ENCODE measurements at regions not wholly inside any gene's neighbourhood (a gene's known extent, or its start where the extent isn't known, plus 50 kb on each side); places are given as distances from the start of the nearest gene placed in this dataset.
"Not testable (repeated sequence)": the region's sequence is repeated elsewhere in the genome, so short reads cannot be mapped to it uniquely, and the experiment has no call there.

DNA sequence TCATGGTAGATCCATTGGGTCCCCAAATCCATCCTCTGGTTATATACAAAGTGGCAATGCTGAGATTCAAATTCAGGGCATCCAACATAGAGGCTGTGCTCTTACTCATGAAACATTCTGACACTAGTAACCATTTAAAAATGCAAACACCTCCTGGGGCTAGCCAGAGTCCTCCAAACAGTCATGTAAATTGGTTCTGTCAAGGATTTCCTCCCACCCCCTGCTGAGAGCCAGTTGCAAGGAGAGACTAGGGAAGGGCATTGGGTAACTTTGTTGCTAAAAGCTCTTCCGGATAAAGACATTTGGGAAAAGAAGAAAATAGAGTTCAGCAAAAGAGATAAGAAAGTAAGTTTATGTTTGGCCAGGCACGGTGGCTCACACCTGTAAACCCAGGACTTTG is 58.3 kb downstream of the ART5 start:
- not testable (repeated sequence) for DNase-seq

DNA sequence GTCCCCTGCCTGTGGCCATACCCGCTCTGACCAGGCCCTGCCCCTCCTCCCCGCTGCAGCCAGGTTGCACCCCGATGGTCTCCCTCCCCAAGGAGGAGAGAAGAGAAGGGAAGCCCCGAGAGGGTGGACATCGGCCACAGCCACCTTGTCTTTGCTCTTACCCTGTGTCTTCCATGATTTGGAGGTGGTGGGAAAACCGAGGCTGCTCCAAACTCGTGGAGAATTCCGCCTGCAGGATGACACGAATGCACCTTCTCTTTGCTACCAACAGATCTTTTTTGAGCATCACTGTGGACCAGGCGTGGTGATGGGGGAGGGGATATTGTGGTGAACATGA is 60.4 kb downstream of the ART5 start:
- DNase-seq = not testable (repeated sequence)

DNA sequence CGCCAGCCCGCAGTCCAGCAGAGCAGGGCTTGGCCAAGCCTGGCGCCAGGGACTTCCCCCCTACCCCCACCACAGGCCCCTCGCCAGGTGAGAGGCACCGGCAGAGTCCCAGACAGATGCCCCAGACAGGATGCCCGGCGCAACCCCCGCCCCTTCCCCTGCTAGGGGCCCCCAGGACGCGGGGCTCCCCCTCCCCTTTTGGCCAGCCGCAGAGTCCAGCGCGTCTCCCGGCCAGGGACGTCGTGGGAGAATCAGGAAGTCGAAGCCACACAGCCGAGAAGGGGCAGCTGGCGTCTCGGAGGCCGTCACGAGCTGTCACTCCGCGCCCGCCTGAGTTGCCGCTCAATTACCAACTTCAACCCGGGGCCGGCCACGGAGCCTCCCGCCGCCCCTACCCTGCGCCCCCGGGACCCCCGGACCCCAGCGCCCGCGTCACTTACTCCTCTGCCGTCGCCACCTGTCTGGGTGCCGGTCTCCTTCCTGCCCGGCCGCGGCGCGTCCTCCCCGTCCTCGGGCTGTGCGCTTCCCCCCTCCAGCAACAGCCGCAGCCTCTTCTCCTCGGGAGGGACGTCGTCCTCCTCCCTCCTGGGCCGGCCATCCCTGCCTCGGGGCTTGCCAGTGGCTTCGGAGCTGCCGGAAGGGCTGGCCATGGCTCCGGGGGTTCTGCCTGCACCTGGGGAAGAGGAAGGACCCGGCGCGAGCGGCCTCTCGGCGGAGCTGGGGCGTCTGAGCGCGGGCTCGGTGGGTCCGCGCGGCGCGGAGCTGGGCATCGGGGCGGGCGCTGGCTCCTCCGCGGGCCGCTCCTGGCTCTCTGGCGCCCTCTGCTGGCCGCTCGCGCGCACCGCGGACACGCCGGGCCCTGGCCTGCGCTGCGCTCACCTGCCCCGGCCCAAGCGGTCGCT is 61.1 kb downstream of the ART5 start:
- DNase-seq = peak; percentile 7

DNA sequence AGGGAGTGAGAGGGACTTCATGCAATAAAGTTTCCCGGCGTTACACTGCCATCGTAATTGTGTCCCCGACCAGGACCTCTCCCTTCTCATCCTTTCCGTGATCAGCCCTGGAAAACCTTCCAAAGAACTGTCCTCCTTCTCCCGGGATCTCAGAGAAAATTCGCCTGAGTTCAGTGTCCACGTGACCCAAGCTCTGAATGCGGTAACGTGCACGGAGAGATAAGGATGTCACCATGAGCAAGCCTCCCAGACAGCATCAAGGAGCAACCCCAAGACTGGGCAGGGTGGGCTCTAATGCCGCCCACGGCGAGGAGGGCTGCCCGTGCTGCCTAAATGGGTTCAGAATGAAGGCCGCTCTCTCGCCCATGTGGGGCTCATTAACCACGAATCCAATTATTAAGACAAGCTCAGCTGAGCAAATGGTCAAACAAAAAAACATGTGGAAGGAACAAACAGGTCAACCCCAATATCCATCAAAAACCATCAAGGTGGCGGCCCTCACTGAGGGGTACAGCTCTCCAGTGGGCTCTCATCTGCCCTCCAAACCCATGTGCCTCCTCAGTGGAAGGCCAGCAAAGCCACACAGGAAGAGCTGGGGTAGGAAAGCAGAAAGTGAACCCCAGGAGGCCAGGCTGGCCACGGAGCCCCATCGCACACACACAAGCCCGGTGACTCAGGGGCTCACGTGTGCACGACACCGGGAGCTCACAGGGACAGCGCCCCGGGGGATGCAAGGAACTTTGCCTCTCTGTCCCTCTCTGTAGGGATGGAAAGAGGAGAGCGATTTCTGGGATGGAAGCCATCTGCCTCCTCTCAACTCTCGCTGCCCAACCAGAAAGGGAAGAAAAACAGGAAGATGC is 62.0 kb downstream of the ART5 start:
- not testable (repeated sequence) for DNase-seq

DNA sequence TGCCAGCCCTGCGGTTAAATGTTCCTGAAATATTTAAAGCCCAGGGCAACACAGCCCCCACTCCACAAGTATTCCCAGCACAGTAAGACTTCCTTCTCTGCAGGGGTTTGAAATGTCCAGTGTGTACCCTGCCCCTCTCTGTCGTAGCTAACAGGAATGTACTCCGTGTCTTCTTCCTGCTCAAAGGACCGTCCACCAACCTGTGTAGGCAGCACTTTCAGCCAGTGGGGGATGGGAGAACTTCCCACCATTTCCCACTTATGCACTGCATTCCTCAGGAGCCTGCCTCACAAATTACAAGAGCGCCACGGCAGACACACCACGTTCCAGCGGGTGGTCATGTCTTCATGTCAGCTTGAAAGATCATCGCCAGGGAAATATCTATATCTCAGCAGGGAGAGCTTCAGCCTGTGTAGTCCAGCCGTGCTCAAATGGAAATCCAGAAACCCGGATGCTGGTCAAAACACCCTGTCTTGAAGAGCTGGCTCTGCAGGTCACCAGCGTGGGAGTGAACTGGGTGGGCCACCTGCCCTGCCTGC is 65.7 kb downstream of the ART5 start:
- DNase-seq = not testable (repeated sequence)

DNA sequence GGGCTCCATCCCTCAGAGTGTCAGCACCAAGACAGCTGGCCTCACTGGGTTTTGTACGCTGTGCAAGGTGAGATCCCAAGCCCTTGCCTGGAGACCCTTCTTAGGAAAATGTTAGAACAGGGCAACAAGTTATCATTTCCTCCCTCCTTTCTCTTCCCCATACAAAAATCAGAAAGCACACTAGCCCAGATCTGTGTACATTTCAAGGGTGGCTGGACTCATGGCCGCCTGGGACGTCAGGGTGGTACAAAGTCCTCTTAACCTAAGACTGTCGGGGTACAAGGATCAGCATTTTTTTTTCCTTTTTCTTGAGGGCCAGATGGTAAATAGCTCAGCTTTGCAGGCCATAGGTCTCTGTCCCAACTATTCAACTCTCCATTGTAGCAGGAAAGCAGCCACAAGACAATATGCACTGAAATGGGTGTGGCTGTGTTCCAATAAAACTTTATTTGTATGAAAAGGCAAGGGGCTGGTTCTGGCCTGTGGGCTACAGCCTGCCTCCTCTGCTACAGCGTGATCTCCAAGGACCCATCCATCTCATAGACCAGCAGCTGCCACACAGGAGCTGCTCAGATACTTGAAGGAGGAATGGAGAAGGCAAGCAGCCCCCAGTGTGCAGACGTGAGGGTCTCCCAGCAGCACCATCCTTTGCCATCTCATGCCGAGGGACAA is 68.7 kb downstream of the ART5 start:
- not testable (repeated sequence) for DNase-seq

DNA sequence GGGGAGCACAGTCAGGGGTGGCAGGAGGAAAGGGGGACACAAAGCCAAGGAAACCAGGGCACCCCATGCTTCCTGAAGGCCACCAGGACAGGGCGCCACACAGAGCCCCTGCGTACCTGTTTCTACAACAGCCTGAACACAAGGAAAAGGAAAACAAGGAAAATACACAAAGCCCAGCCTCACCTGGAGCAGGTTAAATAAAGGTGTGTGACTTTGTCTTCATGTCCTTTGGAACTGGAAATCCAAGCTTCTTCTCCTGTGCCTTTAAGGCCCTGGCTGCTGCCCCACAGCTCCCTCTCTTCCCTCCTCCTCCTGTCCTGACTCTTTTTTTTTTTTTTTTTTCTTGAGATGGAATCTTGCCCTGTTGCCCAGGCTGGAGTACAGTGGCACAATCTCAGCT is 70.0 kb downstream of the ART5 start:
- DNase-seq = not testable (repeated sequence)

DNA sequence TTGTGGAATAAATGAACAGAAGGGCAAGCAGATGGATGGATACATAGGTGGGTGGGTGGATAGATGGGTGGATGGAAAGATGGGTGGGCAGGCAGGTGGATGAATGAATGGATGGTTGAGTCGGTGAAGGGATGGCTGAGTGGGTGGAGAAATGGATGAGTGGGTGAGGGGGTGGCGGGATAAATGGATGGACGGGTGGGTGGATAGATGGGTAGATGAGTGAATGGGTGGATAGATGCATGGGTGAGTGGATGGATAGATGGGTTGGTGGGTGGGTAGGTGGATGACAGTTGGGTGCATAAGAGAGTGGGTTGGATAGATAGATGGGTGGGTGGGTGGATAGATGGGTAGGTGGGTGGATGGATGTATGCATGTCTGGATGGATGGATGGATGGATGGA is 76.0 kb downstream of the ART5 start:
- DNase-seq = not testable (repeated sequence)

DNA sequence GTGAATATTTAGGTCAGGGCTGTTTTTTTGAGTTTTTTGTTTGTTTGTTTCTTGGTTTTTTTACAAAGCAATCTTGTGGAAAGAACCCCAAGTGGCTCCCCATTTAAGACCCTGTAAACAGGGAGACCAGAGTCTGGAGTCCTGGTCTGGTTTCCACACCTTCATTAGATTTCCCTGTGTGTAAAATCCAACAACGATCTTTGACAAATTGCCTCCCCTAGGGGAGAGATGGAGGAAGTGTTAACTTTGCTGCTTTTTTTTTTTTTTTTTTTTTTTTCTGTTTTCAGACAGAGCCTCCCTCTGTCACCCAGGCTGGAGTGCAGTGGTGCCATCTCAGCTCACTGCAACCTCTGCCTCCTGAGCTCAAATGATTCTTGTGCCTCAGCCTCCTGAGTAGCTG is 77.4 kb downstream of the ART5 start:
- DNase-seq = not testable (repeated sequence)

DNA sequence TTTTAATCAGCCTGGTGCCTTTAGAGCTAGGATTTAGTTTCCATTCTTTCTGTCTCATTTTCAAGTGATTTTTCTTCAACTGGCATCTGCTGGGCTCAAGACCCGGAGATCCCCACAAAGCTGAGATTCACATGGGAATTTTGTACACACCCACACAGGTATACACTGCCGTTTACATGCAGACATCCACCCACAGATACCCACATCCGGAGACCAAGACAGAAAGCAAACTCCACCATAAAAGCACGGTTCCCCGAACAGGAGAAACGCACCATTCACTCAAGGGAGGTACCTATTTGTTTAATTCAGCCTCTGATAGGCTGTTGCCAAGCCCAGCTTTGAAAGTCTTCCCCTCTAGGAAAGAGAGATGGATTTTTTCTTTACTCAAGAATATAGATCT is 87.2 kb downstream of the ART5 start:
- not testable (repeated sequence) for DNase-seq

DNA sequence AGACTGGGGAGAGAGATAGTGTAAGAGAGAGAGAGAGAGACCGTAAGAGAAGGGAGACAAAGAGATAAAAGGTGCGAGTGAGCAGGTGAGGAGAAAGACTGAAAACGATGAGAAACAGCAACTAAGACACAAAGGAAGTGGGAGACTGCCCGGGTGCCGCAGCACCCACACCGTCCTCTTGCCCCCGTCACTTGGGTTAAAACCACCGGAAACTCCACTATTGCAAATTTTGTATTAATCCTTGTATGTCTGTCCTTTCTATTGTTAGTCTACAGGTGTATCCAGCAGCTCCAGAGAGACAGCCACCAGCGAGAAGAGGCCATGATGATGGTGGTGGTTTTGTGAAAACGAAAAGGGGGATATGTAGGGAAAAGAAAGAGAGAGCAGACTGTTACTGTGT is 96.8 kb downstream of the ART5 start:
- DNase-seq = not testable (repeated sequence)

DNA sequence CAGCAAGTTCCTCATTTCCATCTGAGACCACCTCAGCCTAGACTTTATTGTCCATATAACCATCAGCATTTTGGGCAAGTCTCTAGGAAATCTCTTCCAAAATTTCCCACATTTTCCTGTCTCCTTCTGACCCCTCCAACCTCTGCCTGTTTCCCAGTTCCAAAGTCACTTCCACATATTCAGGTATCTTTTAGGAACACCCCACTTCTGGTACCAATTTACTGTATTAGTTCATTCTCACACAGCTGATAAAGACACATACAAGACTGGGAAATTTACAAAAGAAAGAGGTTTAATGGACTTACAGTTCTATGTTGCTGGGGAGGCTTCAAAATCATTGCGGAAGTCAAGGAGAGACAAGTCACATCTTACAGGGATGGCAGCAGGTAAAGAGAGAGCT is 103.6 kb downstream of the ART5 start:
- DNase-seq = not testable (repeated sequence)

DNA sequence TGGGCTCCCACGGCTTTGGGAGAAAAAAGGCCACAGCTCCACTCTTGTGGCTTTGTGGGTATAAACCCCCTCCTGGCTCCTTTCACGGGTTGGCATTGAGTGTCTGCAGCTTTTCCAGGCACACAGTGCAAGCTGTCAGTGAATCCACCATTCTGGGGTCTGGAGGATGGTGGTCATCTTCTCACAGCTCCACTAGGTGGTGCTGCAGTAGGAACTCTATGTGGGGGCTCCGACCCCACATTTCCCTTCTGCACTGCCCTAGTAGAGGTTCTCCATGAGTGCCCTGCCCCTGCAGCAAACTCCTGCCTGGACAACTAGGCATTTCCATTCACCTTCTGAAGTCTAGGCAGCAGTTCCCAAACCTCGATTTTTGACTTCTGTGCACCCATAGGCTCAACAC is 104.5 kb downstream of the ART5 start:
- DNase-seq = not testable (repeated sequence)

DNA sequence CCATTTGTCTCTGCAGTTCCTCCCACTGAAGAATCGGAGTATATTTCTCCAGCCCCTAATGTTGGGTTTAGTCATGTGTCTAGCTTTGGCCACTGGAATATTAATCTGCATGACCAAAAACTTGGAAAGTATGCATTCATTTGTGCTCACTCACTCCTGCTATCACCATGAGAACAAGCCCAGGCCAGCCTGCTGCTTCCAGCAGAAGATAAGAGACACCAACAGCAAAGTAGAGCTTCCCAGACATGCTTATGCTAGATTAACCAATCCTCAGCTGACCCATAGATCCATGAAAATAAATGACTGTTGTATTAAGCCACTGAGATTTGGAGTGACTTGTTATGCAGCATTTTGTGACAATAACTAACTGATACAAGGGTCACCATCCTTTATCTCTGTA is 108.8 kb downstream of the ART5 start:
- DNase-seq = not testable (repeated sequence)

DNA sequence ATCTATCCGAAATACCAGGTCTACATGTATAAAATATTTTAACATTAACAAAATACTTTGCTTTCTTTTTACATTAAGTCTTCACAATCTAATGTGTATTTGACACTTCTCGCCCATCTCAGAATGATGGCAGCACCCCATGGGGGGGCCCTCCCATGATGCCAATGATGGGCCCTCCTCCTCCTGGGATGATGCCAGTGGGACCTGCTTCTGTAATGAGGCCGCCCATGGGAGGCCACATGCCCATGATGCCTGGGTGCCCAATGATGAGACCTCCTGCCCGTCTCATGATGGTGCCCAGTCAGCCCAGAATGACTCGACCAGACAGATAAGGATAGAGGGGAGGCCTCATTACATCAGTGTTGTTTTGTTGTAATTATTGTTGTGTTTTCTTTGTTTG is 110.5 kb downstream of the ART5 start:
- not testable (repeated sequence) for DNase-seq

DNA sequence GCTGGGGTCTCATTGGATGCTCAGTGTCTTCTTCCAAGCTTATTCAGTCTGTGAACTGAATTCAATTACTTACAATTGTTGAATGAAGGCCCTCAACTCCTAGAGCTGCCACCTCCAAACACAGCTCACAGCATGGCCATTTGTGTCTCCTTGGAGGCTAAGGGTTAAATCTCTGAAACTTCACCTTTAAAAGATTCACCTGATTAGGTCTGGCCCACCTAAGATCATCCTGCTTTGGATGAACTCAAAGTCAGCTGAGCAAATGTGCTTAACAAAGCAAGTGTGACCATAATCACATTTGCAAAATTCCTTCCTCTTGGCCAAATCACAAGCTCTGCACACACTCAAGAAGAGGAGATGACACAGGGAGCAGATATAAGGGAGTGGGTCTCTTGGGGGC is 118.2 kb downstream of the ART5 start:
- not testable (repeated sequence) for DNase-seq

DNA sequence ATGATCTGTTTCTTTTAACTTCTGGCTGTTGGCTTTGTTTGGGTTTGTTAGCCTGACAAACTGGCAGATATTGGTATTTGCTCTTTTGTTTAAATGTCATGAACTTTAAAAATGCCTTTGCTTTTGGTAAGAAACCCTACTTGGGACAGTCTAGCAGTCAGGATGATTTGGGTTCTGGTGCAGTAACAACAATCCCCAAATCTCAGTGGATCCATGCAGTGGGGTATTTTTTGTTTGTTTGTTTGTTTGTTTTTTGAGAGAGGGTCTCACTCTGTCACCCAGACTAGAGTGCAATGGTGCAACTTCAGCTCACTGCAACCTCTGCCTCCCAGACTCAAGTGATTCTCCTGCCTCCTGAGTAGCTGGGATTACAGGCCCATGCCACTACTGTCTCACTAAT is 120.9 kb downstream of the ART5 start:
- DNase-seq = not testable (repeated sequence)

DNA sequence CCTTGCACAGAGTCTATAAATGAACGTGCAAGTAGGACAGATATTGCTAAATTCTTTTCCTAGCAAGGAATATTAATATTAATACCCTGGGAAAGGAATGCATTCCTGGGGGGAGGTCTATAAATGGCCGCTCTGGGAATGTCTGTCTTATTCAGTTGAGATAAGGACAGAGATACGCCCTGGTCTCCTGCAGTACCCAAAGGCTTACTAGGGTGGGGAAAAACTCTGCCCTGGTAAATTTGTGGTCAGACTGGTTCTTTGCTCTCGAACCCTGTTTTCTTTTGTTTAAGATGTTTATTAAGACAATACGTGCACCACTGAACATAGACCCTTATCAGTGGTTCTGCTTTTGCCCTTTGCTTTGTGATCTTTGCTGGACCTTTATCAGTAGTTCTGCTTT is 122.0 kb downstream of the ART5 start:
- not testable (repeated sequence) for DNase-seq

DNA sequence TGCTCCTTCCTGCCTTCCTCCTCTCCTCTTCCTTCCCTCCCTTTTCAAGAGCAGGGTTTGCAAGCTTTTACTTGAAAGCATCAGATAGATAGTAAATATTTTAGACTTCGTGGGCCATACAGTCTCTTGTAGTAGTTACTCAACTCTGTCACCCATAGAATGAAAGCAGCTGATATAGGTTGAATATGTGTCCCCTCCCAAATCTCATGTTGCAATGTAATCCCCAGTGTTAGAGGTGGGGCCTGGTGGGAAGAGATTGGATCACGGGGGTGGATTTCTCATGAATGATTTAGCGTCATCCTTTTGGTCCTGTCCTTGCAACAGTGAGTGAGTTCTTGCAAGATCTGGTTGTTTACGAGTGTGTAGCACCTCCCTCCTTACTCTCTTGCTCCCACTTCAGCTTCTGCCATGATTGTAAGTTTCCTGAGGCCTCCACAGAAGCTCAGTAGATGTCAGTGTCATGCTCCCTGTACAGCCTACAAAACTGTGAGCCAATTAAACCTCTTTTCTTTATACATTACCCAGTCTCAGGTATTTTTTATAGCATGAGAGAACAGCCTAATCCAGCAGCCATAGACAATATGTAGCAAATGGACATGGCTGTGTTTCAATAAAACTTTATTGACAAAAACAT is 124.7 kb downstream of the ART5 start:
- DNase-seq = not testable (repeated sequence)

DNA sequence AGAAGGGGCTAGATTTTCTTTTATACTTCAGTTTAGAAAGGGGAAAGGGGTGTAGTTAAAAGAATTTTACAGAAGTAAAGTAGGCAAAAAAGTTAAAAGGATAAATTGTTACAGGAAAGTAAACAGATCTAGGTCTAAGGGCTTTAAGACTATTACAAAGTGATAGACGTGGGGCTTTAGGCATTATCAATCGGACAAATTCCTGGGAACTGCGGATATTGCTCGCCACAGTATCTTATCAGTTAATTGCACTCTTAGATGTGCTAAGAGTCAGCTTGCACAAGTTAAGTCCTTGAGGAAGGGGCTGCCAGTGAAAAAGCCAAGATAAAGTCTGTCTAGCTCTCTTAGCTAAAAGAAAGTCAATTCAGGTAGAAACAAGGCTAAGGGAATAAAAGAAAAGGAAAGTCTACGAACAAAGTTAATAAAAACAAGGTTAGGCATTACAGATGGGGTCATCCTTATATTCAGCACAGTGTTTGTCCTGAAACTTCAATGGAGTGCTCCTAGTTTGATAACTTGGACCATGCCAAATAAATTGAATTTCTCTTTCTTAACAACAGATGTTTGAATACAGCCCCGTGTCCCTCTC is 125.4 kb downstream of the ART5 start:
- not testable (repeated sequence) for DNase-seq

DNA sequence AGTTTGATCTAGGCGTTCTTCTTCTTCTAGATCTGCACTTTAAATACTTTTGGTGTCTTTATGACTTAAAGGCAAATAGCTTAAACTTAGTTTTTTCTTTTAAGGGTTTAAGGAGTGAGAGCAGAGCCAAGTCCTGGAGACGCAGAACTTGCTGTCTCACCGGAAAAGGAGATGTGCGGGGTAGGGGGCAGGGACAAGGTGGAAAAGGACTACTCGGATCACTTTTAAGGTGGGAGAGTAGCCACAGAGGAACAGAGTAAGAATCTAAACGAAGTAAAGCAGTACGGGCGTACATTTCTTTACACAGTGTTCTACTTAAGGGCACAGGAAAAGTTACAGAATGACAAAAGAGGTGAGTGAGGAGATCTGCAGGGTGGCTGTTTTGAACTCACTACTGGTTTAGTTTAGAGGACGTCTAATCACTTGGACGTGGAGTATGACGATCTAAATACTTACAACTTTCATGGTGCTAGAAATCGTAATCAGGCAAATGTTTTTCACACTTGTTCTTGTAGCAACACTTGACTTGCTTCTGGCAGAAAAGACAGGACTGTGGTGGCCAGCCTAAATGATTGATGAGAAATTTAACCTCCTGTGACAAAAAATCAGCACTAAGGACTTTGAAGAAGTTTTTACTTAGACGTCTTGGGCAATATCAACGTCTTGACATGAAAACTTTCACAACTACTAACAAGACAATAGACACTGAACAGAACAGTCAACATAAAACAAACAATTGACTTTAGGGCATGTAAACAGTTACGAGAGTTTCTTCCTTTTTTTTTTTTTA is 127.0 kb downstream of the ART5 start:
- DNase-seq = not testable (repeated sequence)
